ENCODE measurements at regions not wholly inside any gene's neighbourhood (a gene's known extent, or its start where the extent isn't known, plus 50 kb on each side); places are given as distances from the start of the nearest gene placed in this dataset.

DNA sequence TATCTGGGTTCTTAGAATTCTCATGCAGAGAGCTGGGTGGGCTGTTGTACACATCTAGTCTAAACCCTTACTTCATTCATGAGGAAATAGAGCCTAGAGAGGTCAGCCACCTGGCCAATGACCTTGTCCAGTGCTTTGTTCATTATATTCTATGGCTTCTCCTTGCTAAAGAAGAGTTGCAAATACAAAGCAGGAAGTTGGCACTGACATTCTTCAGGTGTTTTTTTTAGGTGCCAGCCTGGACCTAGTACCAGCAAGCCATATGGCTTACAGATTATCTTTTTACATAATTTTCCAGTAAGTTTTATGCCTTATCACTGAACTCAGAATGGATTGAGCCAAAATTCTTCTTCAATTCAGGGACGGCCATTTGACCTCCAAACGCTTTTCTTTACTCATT is 54.7 kb upstream of the PGM2 start:
- TF ChIP-seq, protein P1, sequence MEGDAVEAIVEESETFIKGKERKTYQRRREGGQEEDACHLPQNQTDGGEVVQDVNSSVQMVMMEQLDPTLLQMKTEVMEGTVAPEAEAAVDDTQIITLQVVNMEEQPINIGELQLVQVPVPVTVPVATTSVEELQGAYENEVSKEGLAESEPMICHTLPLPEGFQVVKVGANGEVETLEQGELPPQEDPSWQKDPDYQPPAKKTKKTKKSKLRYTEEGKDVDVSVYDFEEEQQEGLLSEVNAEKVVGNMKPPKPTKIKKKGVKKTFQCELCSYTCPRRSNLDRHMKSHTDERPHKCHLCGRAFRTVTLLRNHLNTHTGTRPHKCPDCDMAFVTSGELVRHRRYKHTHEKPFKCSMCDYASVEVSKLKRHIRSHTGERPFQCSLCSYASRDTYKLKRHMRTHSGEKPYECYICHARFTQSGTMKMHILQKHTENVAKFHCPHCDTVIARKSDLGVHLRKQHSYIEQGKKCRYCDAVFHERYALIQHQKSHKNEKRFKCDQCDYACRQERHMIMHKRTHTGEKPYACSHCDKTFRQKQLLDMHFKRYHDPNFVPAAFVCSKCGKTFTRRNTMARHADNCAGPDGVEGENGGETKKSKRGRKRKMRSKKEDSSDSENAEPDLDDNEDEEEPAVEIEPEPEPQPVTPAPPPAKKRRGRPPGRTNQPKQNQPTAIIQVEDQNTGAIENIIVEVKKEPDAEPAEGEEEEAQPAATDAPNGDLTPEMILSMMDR (IDR thresholded peaks at IDR 0.05; ENCODE audit: insufficient read depth, low read length): no peak
- TF ChIP-seq POLR2AphosphoS5 (IDR thresholded peaks at IDR 0.05; ENCODE audit: low read depth) (no peak), SPI1 (IDR thresholded peaks at IDR 0.05; ENCODE audit: borderline replicate concordance, low read depth) (no peak), GABPA (IDR thresholded peaks at IDR 0.05; ENCODE audit: low read depth) (no peak)
- TF ChIP-seq, protein P2, sequence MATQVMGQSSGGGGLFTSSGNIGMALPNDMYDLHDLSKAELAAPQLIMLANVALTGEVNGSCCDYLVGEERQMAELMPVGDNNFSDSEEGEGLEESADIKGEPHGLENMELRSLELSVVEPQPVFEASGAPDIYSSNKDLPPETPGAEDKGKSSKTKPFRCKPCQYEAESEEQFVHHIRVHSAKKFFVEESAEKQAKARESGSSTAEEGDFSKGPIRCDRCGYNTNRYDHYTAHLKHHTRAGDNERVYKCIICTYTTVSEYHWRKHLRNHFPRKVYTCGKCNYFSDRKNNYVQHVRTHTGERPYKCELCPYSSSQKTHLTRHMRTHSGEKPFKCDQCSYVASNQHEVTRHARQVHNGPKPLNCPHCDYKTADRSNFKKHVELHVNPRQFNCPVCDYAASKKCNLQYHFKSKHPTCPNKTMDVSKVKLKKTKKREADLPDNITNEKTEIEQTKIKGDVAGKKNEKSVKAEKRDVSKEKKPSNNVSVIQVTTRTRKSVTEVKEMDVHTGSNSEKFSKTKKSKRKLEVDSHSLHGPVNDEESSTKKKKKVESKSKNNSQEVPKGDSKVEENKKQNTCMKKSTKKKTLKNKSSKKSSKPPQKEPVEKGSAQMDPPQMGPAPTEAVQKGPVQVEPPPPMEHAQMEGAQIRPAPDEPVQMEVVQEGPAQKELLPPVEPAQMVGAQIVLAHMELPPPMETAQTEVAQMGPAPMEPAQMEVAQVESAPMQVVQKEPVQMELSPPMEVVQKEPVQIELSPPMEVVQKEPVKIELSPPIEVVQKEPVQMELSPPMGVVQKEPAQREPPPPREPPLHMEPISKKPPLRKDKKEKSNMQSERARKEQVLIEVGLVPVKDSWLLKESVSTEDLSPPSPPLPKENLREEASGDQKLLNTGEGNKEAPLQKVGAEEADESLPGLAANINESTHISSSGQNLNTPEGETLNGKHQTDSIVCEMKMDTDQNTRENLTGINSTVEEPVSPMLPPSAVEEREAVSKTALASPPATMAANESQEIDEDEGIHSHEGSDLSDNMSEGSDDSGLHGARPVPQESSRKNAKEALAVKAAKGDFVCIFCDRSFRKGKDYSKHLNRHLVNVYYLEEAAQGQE (IDR thresholded peaks at IDR 0.05; ENCODE audit: insufficient replicate concordance, low read depth): no peak

Data from HL-60 (cell line).